GM23338 (cell line): ENCODE measurements at regions not wholly inside any gene's neighbourhood (a gene's known extent, or its start where the extent isn't known, plus 50 kb on each side); places are given as distances from the start of the nearest gene placed in this dataset.

ENCODE experiments used
- CTCF ChIP-seq, 2 experiments: fragments of 200-600 bp in 1 of 2; sonication (generic) in 1 of 2; conservative IDR thresholded peaks; 2 replicates each; pipeline versions ENCODE4 v1.5.1 to v1.6.1; 2016 to 2017; ENCODE audit warnings: antibody characterized with exemption in 2 of 2, low read depth in 2 of 2, mild to moderate bottlenecking in 2 of 2, moderate library complexity in 1 of 2
- EZH2 ChIP-seq: fragments of 200-600 bp; sonication (generic); IDR thresholded peaks from one replicate; pipeline ENCODE4 v1.8.0; 2017; ENCODE audit warnings: antibody characterized with exemption, mild to moderate bottlenecking, low read depth; ENCODE audit not compliant: unreplicated experiment
- EZH2phosphoT487 ChIP-seq: fragments of 200-600 bp; sonication (generic); IDR thresholded peaks from one replicate; pipeline ENCODE4 v1.8.1; 2018; ENCODE audit warnings: antibody characterized with exemption; ENCODE audit not compliant: unreplicated experiment
- JUNB ChIP-seq: IDR thresholded peaks from one replicate; pipeline ENCODE4 v1.6.1; 2016; ENCODE audit warnings: antibody characterized with exemption; ENCODE audit not compliant: unreplicated experiment
- REST ChIP-seq: IDR thresholded peaks from one replicate; pipeline ENCODE4 v1.6.1; 2018; ENCODE audit warnings: antibody characterized with exemption; ENCODE audit not compliant: unreplicated experiment

- TF ChIP-seq EZH2 (no peak), CTCF (conservative IDR thresholded peaks at IDR 0.05; ENCODE audit: low read depth in 2 of 2) (no peak), JUNB (no peak), REST (no peak), EZH2phosphoT487 (no peak)
These were observed 306.0 kb downstream of the RNF144B start for GRCh38 chr6:18692929-18693685.
